CD14-positive monocyte (primary cell): ENCODE measurements at regions not wholly inside any gene's neighbourhood (a gene's known extent, or its start where the extent isn't known, plus 50 kb on each side); places are given as distances from the start of the nearest gene placed in this dataset.

Experiments used
- DNase-seq, 3 donors: peaks; one replicate each; pipeline ENCODE4 v3.0.0-alpha.2; 2011 to 2022
- H2AFZ ChIP-seq: 2 replicates; pipeline ENCODE4 v1.6.0; 2012; ENCODE audit warnings: mild to moderate bottlenecking, low read depth, low read length, inconsistent platforms; ENCODE audit not compliant: insufficient read depth, poor library complexity, severe bottlenecking
- H3K27ac ChIP-seq, 2 donors: 1 replicate in 1 of 2; 2 replicates in 1 of 2; pipeline ENCODE4 v1.5.1; 2012 to 2013; ENCODE audit warnings: low read length in 2 of 2, control low read depth in 1 of 2, inconsistent platforms in 1 of 2, low read depth in 1 of 2, mild to moderate bottlenecking in 1 of 2
- H3K27me3 ChIP-seq, 2 donors: one replicate each; pipeline versions ENCODE4 v1.6.0 to v1.6.1; 2011 to 2013; ENCODE audit warnings: low read length in 2 of 2; ENCODE audit not compliant: control insufficient read depth in 2 of 2, insufficient read depth in 2 of 2
- H3K36me3 ChIP-seq, 2 donors: replicated peaks in 1 of 2; 1 replicate in 1 of 2; 2 replicates in 1 of 2; pipeline versions ENCODE4 v1.5.1 to v1.6.1; 2012 to 2013; ENCODE audit warnings: low read length in 2 of 2, control low read depth in 1 of 2, inconsistent platforms in 1 of 2, mild to moderate bottlenecking in 1 of 2; ENCODE audit not compliant: insufficient read depth in 2 of 2, control insufficient read depth in 1 of 2
- H3K4me1 ChIP-seq, 2 donors: 1 replicate in 1 of 2; 2 replicates in 1 of 2; pipeline versions ENCODE4 v1.5.1 to v1.6.1; 2012 to 2013; ENCODE audit warnings: low read length in 2 of 2, control low read depth in 1 of 2, inconsistent platforms in 1 of 2, mild to moderate bottlenecking in 1 of 2, moderate library complexity in 1 of 2; ENCODE audit not compliant: insufficient read depth in 2 of 2, control insufficient read depth in 1 of 2
- H3K4me2 ChIP-seq: replicated peaks from 2 replicates; pipeline ENCODE3; 2012; ENCODE audit warnings: low read length, moderate library complexity, mild to moderate bottlenecking; ENCODE audit not compliant: poor library complexity, severe bottlenecking; ENCODE audit errors: extremely low read depth
- H3K4me3 ChIP-seq, 3 experiments: fragments of 200-600 bp in 1 of 3; sonication (generic) in 1 of 3; replicated peaks in 1 of 3; 1 replicate in 2 of 3; 2 replicates in 1 of 3; pipeline ENCODE4 v1.5.1; 2011 to 2013; ENCODE audit warnings: low read length in 3 of 3, mild to moderate bottlenecking in 3 of 3, control low read depth in 2 of 3, low read depth in 2 of 3, inconsistent platforms in 1 of 3, moderate library complexity in 1 of 3
- H3K79me2 ChIP-seq: 2 replicates; pipeline ENCODE4 v1.6.0; 2012; ENCODE audit warnings: mild to moderate bottlenecking, control low read depth, inconsistent platforms, low read length, moderate library complexity; ENCODE audit not compliant: insufficient read depth
- H3K9ac ChIP-seq: 2 replicates; pipeline ENCODE4 v1.6.0; 2017; ENCODE audit warnings: low read length, mild to moderate bottlenecking; ENCODE audit not compliant: insufficient read depth, poor library complexity, severe bottlenecking
- H3K9me3 ChIP-seq, 2 donors: replicated peaks in 1 of 2; 1 replicate in 1 of 2; 2 replicates in 1 of 2; pipeline versions ENCODE4 v1.5.1 to v1.6.1; 2012 to 2013; ENCODE audit warnings: low read length in 2 of 2, control low read depth in 1 of 2; ENCODE audit not compliant: control insufficient read depth in 1 of 2, insufficient read depth in 1 of 2
- H4K20me1 ChIP-seq: 2 replicates; pipeline ENCODE4 v1.6.0; 2012; ENCODE audit warnings: mild to moderate bottlenecking, low read length, control low read depth, moderate library complexity; ENCODE audit not compliant: insufficient read depth
- H3K27ac Mint-ChIP-seq, 7 donors: one replicate each; pipeline ENCODE4 v1.8.0; 2020; ENCODE audit warnings: mild to moderate bottlenecking in 7 of 7, mixed read lengths in 7 of 7, moderate library complexity in 6 of 7, inconsistent platforms in 2 of 7
- H3K27me3 Mint-ChIP-seq, 3 donors: one replicate each; pipeline ENCODE4 v1.8.0; 2021 to 2022; ENCODE audit warnings: low read depth in 3 of 3, mild to moderate bottlenecking in 3 of 3, mixed read lengths in 3 of 3, moderate library complexity in 3 of 3, inconsistent platforms in 1 of 3
- H3K36me3 Mint-ChIP-seq, 2 donors: one replicate each; pipeline ENCODE4 v1.8.0; 2020; ENCODE audit warnings: mixed read lengths in 2 of 2, inconsistent platforms in 1 of 2, mild to moderate bottlenecking in 1 of 2
- H3K4me1 Mint-ChIP-seq: one replicate; pipeline ENCODE4 v1.8.0; 2020; ENCODE audit warnings: mild to moderate bottlenecking, mixed read lengths
- H3K4me3 Mint-ChIP-seq, 2 donors: one replicate each; pipeline ENCODE4 v1.8.0; 2020; ENCODE audit warnings: mild to moderate bottlenecking in 2 of 2, mixed read lengths in 2 of 2, moderate library complexity in 1 of 2
- H3K9me3 Mint-ChIP-seq, 7 donors: one replicate each; pipeline ENCODE4 v1.8.0; 2020 to 2022; ENCODE audit warnings: mixed read lengths in 7 of 7, mild to moderate bottlenecking in 6 of 7, moderate library complexity in 6 of 7, inconsistent platforms in 2 of 7
- CTCF ChIP-seq: fragments of 200-600 bp; IDR thresholded peaks from one replicate; pipeline ENCODE4 v1.8.0; 2022; ENCODE audit warnings: antibody characterized with exemption, mild to moderate bottlenecking
- WGBS: methylation state at CpG from one replicate; pipeline ENCODE4 v1.1.5; 2013; ENCODE audit warnings: missing lambda C conversion rate; ENCODE audit not compliant: insufficient coverage; 5-methylcytosine and 5-hydroxymethylcytosine counted together
- intact Hi-C, 2 donors: fragments of 100-400 bp; cut with micrococcal nuclease; formaldehyde crosslinking; loops; one replicate each; pipeline versions ENCODE4 v1.15.0 to v1.15.1; 2023

GRCh38 chr15:100775581-100776185, 103.9 kb upstream of the ALDH1A3 start:
- no peak for DNase-seq
- no peaks in the 10 kb centered on the region for H3K9me3 ChIP-seq
- intact Hi-C loops: no loop called here
- H3K27ac ChIP-seq: no peak overlapping the region
- TF ChIP-seq CTCF: no peak
- H3K27me3 ChIP-seq: no peaks in the 10 kb centered on the region
- Mint-ChIP-seq H3K27me3 (peaks cover 2 to 13% (median 9%) of the 10 kb centered on the region in 3 donors), H3K4me3 (no peak overlapping the region), H3K4me1 (no peaks in the 10 kb centered on the region), H3K9me3 (peaks cover 0 to 3% (median 0%) of the 10 kb centered on the region in 7 donors), H3K36me3 (no peaks in the 10 kb centered on the region), H3K27ac (no peak overlapping the region)
- no peak overlapping the region for H2AFZ ChIP-seq
- no peaks in the 10 kb centered on the region for H3K36me3 ChIP-seq
- H3K4me2 ChIP-seq: no peak overlapping the region
- no peak overlapping the region for H3K4me3 ChIP-seq
- no peaks in the 10 kb centered on the region for H4K20me1 ChIP-seq
- H3K9ac ChIP-seq: no peak overlapping the region
- no peaks in the 10 kb centered on the region for H3K79me2 ChIP-seq
- whole genome bisulfite sequencing: 89% methylated on average over 10 of the region's 12 CpGs
- H3K4me1 ChIP-seq: no peaks in the 10 kb centered on the region

- DNase-seq: no peak
- Mint-ChIP-seq H3K36me3 (no peaks in the 10 kb centered on the region), H3K27ac (no peak overlapping the region), H3K4me1 (no peaks in the 10 kb centered on the region), H3K27me3 (peaks cover 3 to 13% (median 8%) of the 10 kb centered on the region in 3 donors), H3K4me3 (no peak overlapping the region), H3K9me3 (peaks cover 0 to 3% (median 0%) of the 10 kb centered on the region in 7 donors)
- Histone ChIP-seq H4K20me1 (no peaks in the 10 kb centered on the region), H3K9me3 (no peaks in the 10 kb centered on the region), H3K4me3 (no peak overlapping the region), H3K79me2 (no peaks in the 10 kb centered on the region), H3K4me2 (no peak overlapping the region), H3K27ac (no peak overlapping the region), H3K36me3 (no peaks in the 10 kb centered on the region), H3K9ac (no peak overlapping the region), H2AFZ (no peak overlapping the region), H3K4me1 (no peaks in the 10 kb centered on the region), H3K27me3 (no peaks in the 10 kb centered on the region)
- intact Hi-C loops: no loop called here
- TF ChIP-seq CTCF: no peak
- WGBS: 100% methylated on average over 1 of the region's 2 CpGs
Measured at GRCh38 chr15:100777821-100778220, 101.8 kb upstream of the ALDH1A3 start.
